Right lobe of liver (tissue), 4 donors: ENCODE measurements at regions not wholly inside any gene's neighbourhood (a gene's known extent, or its start where the extent isn't known, plus 50 kb on each side); places are given as distances from the start of the nearest gene placed in this dataset.

Experiments used
- CTCF ChIP-seq, 4 donors: fragments of 200-600 bp in 3 of 4; fragments of 450-650 bp in 1 of 4; IDR thresholded peaks; one replicate each; pipeline versions ENCODE4 v1.5.1 to v1.8.0; 2016 to 2022; ENCODE audit warnings: antibody characterized with exemption in 4 of 4, mild to moderate bottlenecking in 2 of 4
- POLR2A ChIP-seq: fragments of 450-650 bp; IDR thresholded peaks from one replicate; pipeline ENCODE4 v1.6.1; 2017; ENCODE audit warnings: antibody characterized with exemption, mild to moderate bottlenecking
- donor health status: DM: no; HTN: no; CAD: no.
- donor health status: DM: no; HTN: no; CAD: no.
- donor health status: DM: no; HTN: yes; CAD: no.

GRCh38 chr10:65090991-65091390 is 1569.8 kb downstream of the REEP3 start:
- no peak for TF ChIP-seq CTCF (IDR thresholded peaks at IDR 0.05)
- no peak for TF ChIP-seq POLR2A
